K562 (cell line): ENCODE measurements at regions not wholly inside any gene's neighbourhood (a gene's known extent, or its start where the extent isn't known, plus 50 kb on each side); places are given as distances from the start of the nearest gene placed in this dataset.

ENCODE experiments used
- ATAC-seq: fragments of 200-7000 bp; cut with Tn5 transposase; 3 replicates; pipeline ENCODE4 v1.9.1; 2020; ENCODE audit warnings: moderate library complexity
- BruUV-seq: library from RNA; stranded (reverse); fragments of 400-500 nt; replicated peaks from 2 replicates; lab custom pipeline; 2021; lab: Mats Ljungman, UMichigan
- CTCF ChIA-PET: fragments of 300-600 bp; formaldehyde crosslinking; extraction: SDS; loops from one replicate; lab custom pipeline; 2021; ENCODE audit warnings: low intra/inter-chr PET ratio; lab: Yijun Ruan, JAX
- POLR2A ChIA-PET: fragments of 300-600, 350-650 bp; sonication (Branson Sonifier 250); formaldehyde crosslinking; extraction: SDS; loops from one replicate; lab custom pipeline; 2021; ENCODE audit warnings: antibody characterized with exemption, inconsistent platforms; lab: Yijun Ruan, JAX
- DNase-seq, 4 experiments: peaks; one replicate each; pipeline versions ENCODE4 v3.0.0 to v3.0.0-alpha.2; 2011 to 2018; ENCODE audit warnings: low spot score in 3 of 4, mixed read lengths in 3 of 4; ENCODE audit errors: extremely low read depth in 1 of 4
- FAIRE-seq: peaks from 2 replicates; lab custom pipeline; 2011; peaks lifted over from hg19 to GRCh38; lab: Jason Lieb, UNC
- H2AFZ ChIP-seq: 2 replicates; pipeline ENCODE4 v1.6.0; 2011; ENCODE audit warnings: low read depth, low read length, control low read depth, inconsistent platforms
- H3K27ac ChIP-seq: fragments of 200-600 bp; 3 replicates; pipeline ENCODE4 v1.8.0; 2011; ENCODE audit warnings: low read depth, mild to moderate bottlenecking, control low read depth, inconsistent platforms, low read length, moderate library complexity, mixed read lengths; ENCODE audit errors: extremely low read depth
- H3K27me3 ChIP-seq, 2 experiments: fragments of 300-600 bp in 1 of 2; 2 replicates in 1 of 2; 3 replicates in 1 of 2; pipeline versions ENCODE4 v1.6.0 to v1.8.0; 2011; ENCODE audit warnings: inconsistent platforms in 2 of 2, low read length in 2 of 2, mild to moderate bottlenecking in 1 of 2, mixed read lengths in 1 of 2, moderate library complexity in 1 of 2; ENCODE audit not compliant: control insufficient read depth in 2 of 2, insufficient read depth in 2 of 2
- H3K36me3 ChIP-seq: fragments of 300-600 bp; 3 replicates; pipeline ENCODE4 v1.8.0; 2011; ENCODE audit warnings: mild to moderate bottlenecking, low read length, inconsistent platforms; ENCODE audit not compliant: control insufficient read depth, insufficient read depth
- H3K4me1 ChIP-seq, 2 experiments: fragments of 200-600 bp in 1 of 2; replicated peaks in 1 of 2; 2 replicates in 1 of 2; 3 replicates in 1 of 2; pipeline versions ENCODE4 v1.5.1 to v1.8.0; 2011; ENCODE audit warnings: inconsistent platforms in 2 of 2, low read length in 2 of 2, mild to moderate bottlenecking in 1 of 2, mixed read lengths in 1 of 2, moderate library complexity in 1 of 2; ENCODE audit not compliant: control insufficient read depth in 2 of 2, insufficient read depth in 2 of 2
- H3K4me2 ChIP-seq: 2 replicates; pipeline ENCODE4 v1.6.1; 2011; ENCODE audit warnings: low read length, control low read depth, inconsistent platforms, mixed read lengths; ENCODE audit not compliant: insufficient read depth
- H3K4me3 ChIP-seq: fragments of 200-600 bp; sonication (generic), shearing (Covaris generic); 2 replicates; pipeline ENCODE4 v1.5.1; 2016; ENCODE audit warnings: control low read depth, inconsistent platforms
- H3K79me2 ChIP-seq: fragments of 200-600 bp; 3 replicates; pipeline ENCODE4 v1.8.0; 2011; ENCODE audit warnings: low read length, inconsistent platforms; ENCODE audit not compliant: control insufficient read depth, insufficient read depth
- H3K9ac ChIP-seq, 2 experiments: 2 replicates each; pipeline versions ENCODE4 v1.6.0 to v1.6.1; 2011; ENCODE audit warnings: low read depth in 2 of 2, low read length in 2 of 2, control low read depth in 1 of 2, inconsistent platforms in 1 of 2, mild to moderate bottlenecking in 1 of 2, mixed read lengths in 1 of 2; ENCODE audit not compliant: insufficient read depth in 1 of 2
- H3K9me1 ChIP-seq: one replicate; pipeline ENCODE4 v1.6.0; 2011; ENCODE audit warnings: inconsistent platforms, mild to moderate bottlenecking, low read length, moderate library complexity; ENCODE audit not compliant: control insufficient read depth, insufficient read depth
- H3K9me3 ChIP-seq: replicated peaks from 2 replicates; pipeline ENCODE4 v1.5.1; 2011; ENCODE audit warnings: low read depth, low read length, inconsistent platforms; ENCODE audit not compliant: control insufficient read depth, insufficient read depth
- H4K20me1 ChIP-seq: replicated peaks from 2 replicates; pipeline ENCODE4 v1.6.1; 2011; ENCODE audit warnings: low read length, inconsistent platforms, mixed read lengths; ENCODE audit not compliant: control insufficient read depth, insufficient read depth
- CREM ChIP-seq: IDR thresholded peaks from 2 replicates; pipeline ENCODE4 v1.6.1; 2014; ENCODE audit warnings: antibody characterized with exemption, low read depth
- E2F8 ChIP-seq: fragments of 450-650 bp; IDR thresholded peaks from 2 replicates; pipeline ENCODE4 v1.7.1; 2018; ENCODE audit warnings: mild to moderate bottlenecking, low read depth; ENCODE audit not compliant: partially characterized antibody
- HEY1 ChIP-seq: fragments of 250-450 bp; sonication (Bioruptor Pico); IDR thresholded peaks from 2 replicates; pipeline ENCODE4 v1.5.0; 2020; ENCODE audit warnings: mild to moderate bottlenecking, moderate library complexity, borderline replicate concordance
- JUND ChIP-seq, 2 experiments: IDR thresholded peaks; 2 replicates in 1 of 2; 3 replicates in 1 of 2; pipeline ENCODE4 v1.6.1; 2011; ENCODE audit warnings: borderline replicate concordance in 2 of 2, low read depth in 2 of 2, low read length in 2 of 2, improper control_type of control experiment in 1 of 2, missing biosample characterization in 1 of 2, missing genetic modification characterization in 1 of 2, missing genetic modification reagents in 1 of 2
- MLX ChIP-seq, 2 experiments: fragments of 450-650 bp in 1 of 2; sonication (generic) in 1 of 2; formaldehyde crosslinking; conservative IDR thresholded peaks; 2 replicates each; pipeline versions ENCODE4 v1.4.0 to v1.8.1; 2020 to 2022; ENCODE audit warnings: mild to moderate bottlenecking in 1 of 2, missing genetic modification reagents in 1 of 2
- TAL1 ChIP-seq: fragments of 450-650 bp; IDR thresholded peaks from 2 replicates; pipeline ENCODE4 v1.6.1; 2016; ENCODE audit warnings: mild to moderate bottlenecking
- ZFP1 ChIP-seq: fragments of 450-650 bp; formaldehyde crosslinking; IDR thresholded peaks from 2 replicates; pipeline ENCODE4 v1.4.0; 2020; ENCODE audit warnings: mild to moderate bottlenecking, mixed read lengths
- ZNF561 ChIP-seq: fragments of 450-650 bp; formaldehyde crosslinking; conservative IDR thresholded peaks from 2 replicates; pipeline ENCODE4 v1.4.0; 2020; ENCODE audit warnings: mild to moderate bottlenecking, moderate library complexity
- WGBS: fragments of 100-300 bp; shearing (Covaris generic); methylation state at CpG from one replicate; pipeline ENCODE4 v1.1.6; 2016; ENCODE audit warnings: low coverage, mixed read lengths; ENCODE audit not compliant: insufficient coverage; ENCODE audit errors: missing lambda C conversion rate; 5-methylcytosine and 5-hydroxymethylcytosine counted together
- in situ Hi-C: fragments of 300-500 bp; cut with MboI; formaldehyde crosslinking; loops from 4 replicates; pipeline ENCODE4 v1.15.0; 2018; ENCODE audit warnings: inconsistent platforms, mixed read lengths
- intact Hi-C: fragments of 100-400 bp; cut with micrococcal nuclease; formaldehyde crosslinking; loops from 2 replicates; pipeline ENCODE4 v1.14.2; 2022
- TF ChIP-seq, protein P1 (sequence below), 2 experiments: fragments of 250-450 bp in 1 of 2; fragments of 450-650 bp in 1 of 2; sonication (Bioruptor Pico) in 1 of 2; IDR thresholded peaks; 2 replicates each; pipeline versions ENCODE4 v1.6.1 to v1.8.0; 2016 to 2021; ENCODE audit warnings: mild to moderate bottlenecking in 2 of 2, moderate library complexity in 2 of 2, missing compliant biosample characterization in 1 of 2, missing genetic modification characterization in 1 of 2
- TF ChIP-seq, protein P2 (sequence below): fragments of 450-650 bp; IDR thresholded peaks from 2 replicates; pipeline ENCODE4 v1.6.1; 2016; ENCODE audit warnings: antibody characterized with exemption
- TF ChIP-seq, protein P3 (sequence below), 2 experiments: IDR thresholded peaks in 1 of 2; conservative IDR thresholded peaks in 1 of 2; 2 replicates each; pipeline ENCODE4 v1.6.1; 2016; ENCODE audit warnings: low read depth in 2 of 2, mild to moderate bottlenecking in 1 of 2, missing compliant biosample characterization in 1 of 2, missing genetic modification characterization in 1 of 2, moderate library complexity in 1 of 2

DNA sequence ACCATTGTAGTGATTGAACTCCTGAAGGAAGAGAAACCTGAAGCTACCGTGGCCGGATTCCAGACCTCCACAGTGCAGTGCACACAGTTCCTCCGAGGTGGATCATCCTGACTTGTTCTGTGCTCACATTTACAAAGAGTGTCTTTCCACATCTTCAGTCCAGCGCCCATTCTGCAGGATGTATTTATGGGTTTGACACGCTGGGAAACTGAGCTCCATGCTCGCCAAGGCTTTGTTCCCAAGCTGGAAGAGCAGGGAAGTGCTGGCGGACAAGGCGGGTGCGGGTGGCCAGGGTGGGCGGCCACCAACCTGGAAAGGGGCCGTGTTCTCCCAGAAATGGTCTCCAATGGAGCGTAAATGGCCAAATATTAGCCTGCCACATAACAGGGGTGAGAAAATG lies 227.9 kb downstream of the IRF8 start:
- POLR2A ChIA-PET = no interaction called here
- no peak for FAIRE-seq
- peaks cover 13 to 21% of the 10 kb centered on the region in 2 experiments; a peak in 4 of 5 replicates for H3K27me3 ChIP-seq
- TF ChIP-seq MLX (CRISPR knock-in tag; conservative IDR thresholded peaks at IDR 0.05) (no peak), CREM (no peak), E2F8 (no peak), HEY1 (CRISPR knock-in tag) (no peak), TAL1 (no peak), ZFP1 (CRISPR knock-in tag) (no peak), JUND (IDR thresholded peaks at IDR 0.05; ENCODE audit: borderline replicate concordance, low read depth, low read length) (no peak), JUND (tag; IDR thresholded peaks at IDR 0.05; ENCODE audit: borderline replicate concordance, low read depth, low read length) (no peak), ZNF561 (CRISPR knock-in tag) (no peak)
- TF ChIP-seq, protein P1, sequence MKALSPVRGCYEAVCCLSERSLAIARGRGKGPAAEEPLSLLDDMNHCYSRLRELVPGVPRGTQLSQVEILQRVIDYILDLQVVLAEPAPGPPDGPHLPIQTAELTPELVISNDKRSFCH (CRISPR knock-in tag; IDR thresholded peaks at IDR 0.05) = no peak
- TF ChIP-seq, protein P1 (tag; IDR thresholded peaks at IDR 0.05) = no peak
- TF ChIP-seq, protein P2, sequence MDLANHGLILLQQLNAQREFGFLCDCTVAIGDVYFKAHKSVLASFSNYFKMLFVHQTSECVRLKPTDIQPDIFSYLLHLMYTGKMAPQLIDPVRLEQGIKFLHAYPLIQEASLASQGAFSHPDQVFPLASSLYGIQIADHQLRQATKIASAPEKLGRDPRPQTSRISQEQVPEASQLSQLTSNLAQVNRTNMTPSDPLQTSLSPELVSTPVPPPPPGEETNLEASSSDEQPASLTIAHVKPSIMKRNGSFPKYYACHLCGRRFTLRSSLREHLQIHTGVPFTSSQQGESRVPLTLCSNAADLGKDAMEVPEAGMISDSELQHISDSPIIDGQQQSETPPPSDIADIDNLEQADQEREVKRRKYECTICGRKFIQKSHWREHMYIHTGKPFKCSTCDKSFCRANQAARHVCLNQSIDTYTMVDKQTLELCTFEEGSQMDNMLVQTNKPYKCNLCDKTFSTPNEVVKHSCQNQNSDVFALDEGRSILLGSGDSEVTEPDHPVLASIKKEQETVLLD = no peak
- TF ChIP-seq, protein P3, sequence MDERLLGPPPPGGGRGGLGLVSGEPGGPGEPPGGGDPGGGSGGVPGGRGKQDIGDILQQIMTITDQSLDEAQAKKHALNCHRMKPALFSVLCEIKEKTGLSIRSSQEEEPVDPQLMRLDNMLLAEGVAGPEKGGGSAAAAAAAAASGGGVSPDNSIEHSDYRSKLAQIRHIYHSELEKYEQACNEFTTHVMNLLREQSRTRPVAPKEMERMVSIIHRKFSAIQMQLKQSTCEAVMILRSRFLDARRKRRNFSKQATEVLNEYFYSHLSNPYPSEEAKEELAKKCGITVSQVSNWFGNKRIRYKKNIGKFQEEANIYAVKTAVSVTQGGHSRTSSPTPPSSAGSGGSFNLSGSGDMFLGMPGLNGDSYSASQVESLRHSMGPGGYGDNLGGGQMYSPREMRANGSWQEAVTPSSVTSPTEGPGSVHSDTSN (CRISPR knock-in tag; IDR thresholded peaks at IDR 0.05; ENCODE audit: low read depth) = no peak
- TF ChIP-seq, protein P3 (tag; conservative IDR thresholded peaks at IDR 0.05; ENCODE audit: low read depth) = no peak

More for the DNA sequence above, 227.9 kb downstream of the IRF8 start:
- Histone ChIP-seq H3K4me2 (no peak overlapping the region), H4K20me1 (no peaks in the 10 kb centered on the region), H3K36me3 (no peaks in the 10 kb centered on the region), H3K9ac (no peak overlapping the region), H3K79me2 (no peaks in the 10 kb centered on the region), H2AFZ (no peak overlapping the region), H3K4me3 (no peak overlapping the region), H3K9me1 (no peaks in the 10 kb centered on the region), H3K9me3 (no peaks in the 10 kb centered on the region), H3K27ac (no peak overlapping the region), H3K4me1 (no peaks in the 10 kb centered on the region)
- ATAC-seq (no peak), DNase-seq (no peak)
- under 1% methylated on average over 12 of the region's 12 CpGs for WGBS
- no TSS peak for BruUV-seq
- intact Hi-C loops (no loop called here), in situ Hi-C loops (no loop called here)
- CTCF ChIA-PET = no interaction called here
